ENCODE measurements at regions not wholly inside any gene's neighbourhood (a gene's known extent, or its start where the extent isn't known, plus 50 kb on each side); places are given as distances from the start of the nearest gene placed in this dataset.

DNA sequence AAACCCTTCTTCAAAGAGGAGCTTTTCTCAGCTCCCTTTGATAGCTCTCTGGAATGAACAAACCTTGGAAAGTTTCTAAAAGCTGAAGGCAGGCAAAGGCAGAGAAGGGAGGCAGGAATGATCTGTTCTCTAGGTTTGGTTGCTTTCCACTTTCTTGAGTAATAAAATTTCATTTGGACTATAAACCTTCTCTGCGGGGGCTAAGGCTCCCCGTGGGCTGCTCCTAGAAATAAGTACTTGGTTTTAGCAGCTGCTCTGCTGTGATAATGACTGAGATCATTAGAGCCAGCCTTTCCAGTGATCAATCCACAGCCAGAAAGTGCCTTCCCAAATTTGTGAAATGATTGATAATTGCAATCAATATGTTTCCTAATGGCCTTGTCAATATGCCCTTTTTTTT is 183.8 kb upstream of the HTR2A start:
- TF ChIP-seq, protein P1, sequence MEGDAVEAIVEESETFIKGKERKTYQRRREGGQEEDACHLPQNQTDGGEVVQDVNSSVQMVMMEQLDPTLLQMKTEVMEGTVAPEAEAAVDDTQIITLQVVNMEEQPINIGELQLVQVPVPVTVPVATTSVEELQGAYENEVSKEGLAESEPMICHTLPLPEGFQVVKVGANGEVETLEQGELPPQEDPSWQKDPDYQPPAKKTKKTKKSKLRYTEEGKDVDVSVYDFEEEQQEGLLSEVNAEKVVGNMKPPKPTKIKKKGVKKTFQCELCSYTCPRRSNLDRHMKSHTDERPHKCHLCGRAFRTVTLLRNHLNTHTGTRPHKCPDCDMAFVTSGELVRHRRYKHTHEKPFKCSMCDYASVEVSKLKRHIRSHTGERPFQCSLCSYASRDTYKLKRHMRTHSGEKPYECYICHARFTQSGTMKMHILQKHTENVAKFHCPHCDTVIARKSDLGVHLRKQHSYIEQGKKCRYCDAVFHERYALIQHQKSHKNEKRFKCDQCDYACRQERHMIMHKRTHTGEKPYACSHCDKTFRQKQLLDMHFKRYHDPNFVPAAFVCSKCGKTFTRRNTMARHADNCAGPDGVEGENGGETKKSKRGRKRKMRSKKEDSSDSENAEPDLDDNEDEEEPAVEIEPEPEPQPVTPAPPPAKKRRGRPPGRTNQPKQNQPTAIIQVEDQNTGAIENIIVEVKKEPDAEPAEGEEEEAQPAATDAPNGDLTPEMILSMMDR (IDR thresholded peaks at IDR 0.05), result no peak
- TF ChIP-seq POLR2A (IDR thresholded peaks at IDR 0.05), result no peak

Measured in heart left ventricle (tissue), 13 donors.